ENCODE measurements at regions not wholly inside any gene's neighbourhood (a gene's known extent, or its start where the extent isn't known, plus 50 kb on each side); places are given as distances from the start of the nearest gene placed in this dataset.

GRCh38 chr1:181142096-181142958, 53.8 kb downstream of the IER5 start:
- DNase-seq: peak; percentile 71

DNA sequence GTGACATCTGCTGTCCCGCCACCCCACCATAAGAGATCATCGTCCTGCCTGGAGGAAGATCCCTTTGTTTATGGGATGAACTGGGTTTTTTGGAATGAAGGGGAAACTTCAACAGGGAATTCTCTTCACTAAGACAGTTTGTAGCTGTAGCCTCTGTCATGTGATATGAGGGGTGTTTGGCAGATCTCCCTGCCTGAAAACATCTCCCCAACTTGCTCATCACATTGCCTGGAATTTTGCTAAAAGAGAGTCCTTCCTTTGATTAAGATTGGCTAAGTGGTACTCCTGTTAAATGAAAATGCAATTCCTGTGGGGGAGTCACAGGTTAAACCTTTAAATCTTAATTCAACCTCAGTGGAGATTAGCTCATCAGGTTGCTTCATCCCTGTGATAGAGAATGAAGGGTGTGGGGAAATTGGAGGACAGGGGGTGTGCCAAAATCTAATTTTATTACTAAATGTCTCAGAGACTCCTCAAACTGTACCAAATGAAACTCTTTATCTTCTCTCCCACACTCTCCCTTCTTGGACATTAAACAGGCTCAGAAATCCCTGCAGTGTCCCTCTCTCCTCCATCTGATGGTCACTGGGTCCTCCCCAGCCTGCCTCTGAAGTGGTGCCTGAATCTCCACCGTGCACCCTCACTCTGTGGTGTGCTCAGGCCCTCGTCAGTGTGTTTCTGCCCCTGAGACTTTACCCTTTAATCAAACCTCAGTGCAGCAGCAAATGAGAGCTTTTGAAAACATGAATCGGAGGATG, 54.8 kb downstream of the IER5 start:
- no peak for DNase-seq

DNA sequence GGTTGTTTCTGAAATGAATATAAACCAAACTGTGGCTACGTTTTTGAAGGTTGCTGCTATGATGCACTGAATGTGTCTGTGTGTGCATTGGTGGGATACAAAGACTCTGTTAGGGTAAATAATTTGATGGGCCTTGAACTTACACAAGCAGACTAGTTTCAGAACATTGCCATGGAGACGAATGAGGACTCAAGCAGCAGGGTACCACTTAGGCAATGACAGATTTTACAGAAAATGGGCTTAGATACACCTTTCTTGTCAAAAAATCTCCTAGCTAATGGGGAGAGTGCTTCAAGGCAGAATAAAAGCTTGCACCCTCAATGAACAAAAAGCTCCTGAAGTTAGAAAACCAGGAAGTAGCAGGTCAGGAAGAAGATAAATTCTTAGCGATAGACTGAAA, 55.7 kb downstream of the IER5 start:
- no peak for DNase-seq

- no peak for DNase-seq
These were observed 60.1 kb downstream of the IER5 start for GRCh38 chr1:181148636-181149035.

DNA sequence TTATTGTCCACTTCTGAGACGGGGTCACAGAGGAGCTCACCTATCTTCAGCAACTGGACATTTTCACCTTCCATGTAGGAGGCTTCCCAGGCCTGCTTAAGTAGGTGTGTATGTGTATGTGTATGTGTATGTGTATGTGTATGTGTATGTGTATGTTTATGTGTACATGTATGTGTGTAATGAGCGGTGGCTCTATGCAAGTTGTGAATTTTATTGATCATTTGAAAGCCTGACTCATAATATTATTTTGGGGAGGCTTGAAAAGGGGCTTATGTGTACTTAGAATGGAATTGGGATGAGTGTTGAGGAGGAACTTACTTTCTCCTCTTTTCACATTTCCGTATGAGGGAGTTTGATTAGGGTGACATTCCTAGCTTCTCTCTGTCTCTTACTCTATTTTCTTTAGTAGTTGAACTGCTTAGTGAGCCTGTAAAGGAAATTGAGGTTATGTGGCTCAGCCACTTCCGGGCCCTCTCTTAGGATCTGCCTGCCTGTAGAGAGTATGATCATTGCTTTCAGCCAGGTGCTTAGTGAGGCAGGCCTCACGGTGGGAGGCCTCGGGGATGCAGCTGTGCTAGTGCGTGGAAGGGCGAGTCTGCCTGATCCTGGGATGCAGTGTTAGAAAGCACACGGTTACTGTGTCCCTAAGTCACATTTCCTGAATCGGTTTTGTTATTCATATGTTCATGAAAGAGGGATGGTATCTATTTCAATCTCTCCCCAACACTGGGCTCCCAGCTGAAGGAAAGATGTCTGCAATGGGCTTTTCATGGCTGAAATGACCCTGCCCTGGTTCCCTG, 61.0 kb downstream of the IER5 start:
- peak; percentile 87 for DNase-seq

GRCh38 chr1:181150273-181150672, 61.8 kb downstream of the IER5 start:
- no peak for DNase-seq

GRCh38 chr1:181150842-181151241, 62.3 kb downstream of the IER5 start:
- no peak for DNase-seq

DNA sequence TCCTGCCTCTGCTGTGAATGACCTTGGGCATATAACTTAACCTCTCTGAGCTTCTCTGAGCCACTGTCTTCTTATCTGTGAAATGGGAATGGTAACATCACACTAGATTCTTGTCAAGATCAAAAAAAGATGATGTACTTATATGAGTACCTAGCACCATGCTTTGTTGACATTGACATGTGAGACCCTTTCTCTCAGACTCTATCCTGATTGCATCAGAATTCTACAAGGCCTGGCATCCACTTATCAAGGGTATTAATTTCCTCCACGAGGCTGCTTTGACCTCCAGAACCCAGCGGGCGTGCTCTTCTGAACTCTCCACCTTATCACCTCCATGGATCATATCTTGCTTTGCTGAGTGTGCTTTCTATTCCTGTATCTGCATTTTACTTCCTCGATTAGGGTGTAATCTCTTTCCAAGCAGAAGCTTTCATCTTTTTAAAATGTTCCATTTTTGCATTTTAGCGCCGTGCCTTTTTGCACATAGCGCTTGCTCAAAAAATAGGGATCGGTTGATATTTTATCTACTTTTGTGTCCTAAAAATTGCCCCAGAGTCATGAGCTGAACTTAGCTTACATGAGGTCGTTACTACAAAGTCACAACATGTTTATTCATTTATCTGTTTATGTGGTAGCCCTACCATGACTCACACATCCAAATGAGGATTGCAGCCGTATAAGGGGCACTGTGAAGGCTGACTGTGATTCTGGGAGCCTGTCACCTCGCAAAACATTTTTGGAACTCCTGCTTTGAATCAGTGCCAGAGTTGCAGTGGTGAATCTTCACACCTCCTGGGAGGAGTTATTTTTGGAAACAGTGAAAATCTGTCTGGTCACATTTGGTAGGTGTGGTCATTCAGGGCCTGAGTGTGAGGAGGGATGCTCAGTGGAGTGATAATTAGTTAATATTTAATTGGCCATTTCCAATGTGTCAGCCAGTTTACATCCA, 63.2 kb downstream of the IER5 start:
- DNase-seq: peak; percentile 36

GRCh38 chr1:181152892-181153633, 64.6 kb downstream of the IER5 start:
- peak; percentile 97 for DNase-seq

DNA sequence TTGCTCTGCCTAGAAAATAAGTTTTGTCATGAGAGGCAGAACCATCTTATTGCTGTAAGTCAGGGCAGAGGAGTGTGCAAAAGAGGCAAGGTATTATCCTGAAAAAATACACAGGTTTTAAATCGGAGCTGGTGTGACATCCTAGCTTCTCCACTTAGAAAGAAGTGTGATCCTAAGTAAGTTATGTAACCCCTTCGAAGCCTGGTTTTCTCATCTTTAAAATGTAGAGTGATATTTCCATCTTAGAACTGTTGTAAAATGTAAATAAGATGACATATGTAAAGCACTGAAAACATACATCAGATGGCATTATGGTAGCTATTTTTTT, 65.1 kb downstream of the IER5 start:
- DNase-seq: no peak

GRCh38 chr1:181155339-181155738, 66.8 kb downstream of the IER5 start:
- DNase-seq: no peak

GRCh38 chr1:181159451-181160140, 71.1 kb downstream of the IER5 start:
- DNase-seq: peak; percentile 63

DNA sequence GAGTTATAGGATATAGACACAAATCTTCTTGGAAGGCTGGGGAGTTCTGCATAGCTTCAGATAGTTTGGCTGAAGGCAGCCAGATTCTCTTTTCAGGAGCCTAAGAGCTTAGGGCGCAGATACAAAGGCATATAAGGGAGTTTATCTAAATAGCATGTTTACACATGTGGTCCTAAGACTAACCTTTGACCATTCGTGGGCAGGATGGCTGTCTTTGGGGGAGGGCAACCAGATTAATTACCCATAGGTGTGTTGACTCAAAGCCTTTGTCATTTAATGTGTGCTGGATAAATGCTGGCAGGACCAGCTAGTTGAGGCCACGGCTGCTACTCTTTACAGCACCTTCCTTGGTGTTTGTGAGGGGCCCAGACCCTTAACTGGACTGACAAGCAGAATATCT, 71.8 kb downstream of the IER5 start:
- no peak for DNase-seq

GRCh38 chr1:181160998-181161870, 72.7 kb downstream of the IER5 start:
- peak; percentile 78 for DNase-seq

DNA sequence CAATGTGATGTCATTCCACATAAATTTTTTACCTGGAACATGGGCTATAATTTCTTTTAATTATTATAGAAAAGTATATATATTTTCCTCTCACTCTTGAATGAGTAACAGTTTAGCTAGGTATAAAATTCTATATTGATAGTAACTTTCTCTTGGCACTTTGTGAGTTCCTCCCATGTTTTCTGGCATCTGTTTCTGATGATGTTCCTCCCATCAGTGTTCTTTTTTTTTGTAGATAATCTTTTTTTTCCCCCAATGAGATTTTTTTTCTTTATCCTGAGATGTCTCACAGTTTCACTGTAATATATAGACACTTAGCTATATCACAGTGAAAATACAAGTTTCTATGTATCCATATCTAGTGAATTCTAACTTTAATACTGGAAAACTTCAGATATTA, 75.2 kb downstream of the IER5 start:
- DNase-seq: no peak

GRCh38 chr1:181166377-181167196, 78.1 kb downstream of the IER5 start:
- peak; percentile 75 for DNase-seq

DNA sequence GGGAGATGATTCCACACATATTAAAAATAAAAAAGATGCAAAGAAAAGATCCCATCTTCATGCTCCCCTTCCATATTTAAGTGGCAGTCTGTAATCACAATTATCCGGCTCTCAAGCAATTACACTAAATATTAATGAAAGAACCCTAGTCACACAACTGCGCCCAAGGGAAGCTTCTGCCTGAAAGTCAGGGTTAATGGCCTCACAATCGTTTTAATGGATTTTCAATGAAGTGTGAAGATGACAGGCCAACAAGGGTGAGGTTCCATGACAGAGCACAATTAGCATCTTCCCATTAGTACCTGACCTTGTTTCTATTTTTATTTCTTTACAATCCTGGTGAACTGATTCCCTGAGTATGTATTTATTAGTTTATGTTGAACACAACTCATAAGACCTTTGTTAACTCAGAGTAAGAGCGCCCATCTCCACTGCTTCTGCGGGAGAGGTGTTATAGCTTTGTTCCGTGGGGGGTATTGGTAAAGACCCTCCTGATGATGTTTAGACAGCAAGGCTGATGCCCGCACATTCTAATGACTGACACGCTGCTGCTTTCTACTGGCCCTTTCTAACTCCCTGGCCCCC, 80.9 kb downstream of the IER5 start:
- no peak for DNase-seq

DNA sequence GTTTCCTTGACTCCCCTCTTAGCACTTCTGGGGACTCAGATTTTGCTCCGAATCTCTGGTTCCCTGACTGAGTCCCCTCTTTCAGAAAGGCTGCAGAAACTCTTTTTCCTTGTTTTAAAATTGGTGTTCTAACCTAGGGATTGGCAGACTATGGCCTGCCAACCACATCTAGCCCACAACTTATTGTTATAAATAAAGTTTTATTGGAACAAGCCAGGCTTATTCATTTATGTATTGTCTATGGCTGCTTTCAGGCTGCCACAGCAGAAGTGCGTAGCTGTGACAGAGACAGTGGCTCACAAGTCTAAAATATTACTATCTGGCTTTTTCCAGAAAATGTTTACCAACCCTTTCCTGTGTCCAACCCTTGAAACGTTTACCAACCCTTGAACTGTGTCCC, 81.7 kb downstream of the IER5 start:
- DNase-seq: no peak

DNA sequence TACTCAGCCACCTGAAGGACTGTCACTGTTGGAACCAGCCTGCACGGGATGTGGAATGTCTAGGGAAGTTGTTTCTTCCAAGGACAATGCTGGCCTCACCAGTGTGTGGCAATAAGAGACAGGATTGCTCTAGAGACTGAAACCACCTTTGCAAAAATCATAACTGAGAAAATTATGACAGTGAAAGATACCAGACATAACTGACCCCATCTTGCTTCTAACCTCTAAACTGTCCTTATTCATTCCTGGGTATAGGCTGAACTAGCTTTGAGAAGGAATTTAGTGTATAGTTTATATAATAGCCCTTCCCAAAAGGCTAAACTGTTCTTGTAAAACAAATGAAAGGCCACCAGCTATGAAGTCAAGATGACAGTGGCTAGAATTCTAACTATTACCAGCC, 83.6 kb downstream of the IER5 start:
- DNase-seq: no peak
